NOMO-1 (cell line): ENCODE measurements at regions not wholly inside any gene's neighbourhood (a gene's known extent, or its start where the extent isn't known, plus 50 kb on each side); places are given as distances from the start of the nearest gene placed in this dataset.

Experiments used
- DNase-seq, 2 experiments: peaks; one replicate each; lab custom pipeline; 2025; ENCODE audit not compliant: unreplicated experiment in 2 of 2; lab: John Stamatoyannopoulos, UW

- no peak for DNase-seq
These were observed 70.3 kb upstream of the EPHA4 start for GRCh38 chr2:221642447-221642846.

- DNase-seq, result no peak
These were observed 69.2 kb upstream of the EPHA4 start for GRCh38 chr2:221641181-221641871.

- DNase-seq, result no peak
These were observed 68.6 kb upstream of the EPHA4 start for GRCh38 chr2:221640686-221641085.

- DNase-seq, result no peak
These were observed 65.7 kb upstream of the EPHA4 start for GRCh38 chr2:221637851-221638250.

GRCh38 chr2:221635949-221636348 is 63.8 kb upstream of the EPHA4 start:
- DNase-seq, result no peak

- DNase-seq, result no peak
These were observed 57.4 kb upstream of the EPHA4 start for GRCh38 chr2:221629468-221629867.

GRCh38 chr2:221624475-221624874 is 52.4 kb upstream of the EPHA4 start:
- DNase-seq, result no peak
